Mucosa of gallbladder (tissue), 1 donor: ENCODE measurements at regions not wholly inside any gene's neighbourhood (a gene's known extent, or its start where the extent isn't known, plus 50 kb on each side); places are given as distances from the start of the nearest gene placed in this dataset.

Experiments
- DNase-seq: peaks from one replicate; pipeline ENCODE4 v3.0.0-alpha.2; 2020; ENCODE audit warnings: low spot score
- donor health status: DM: no; HTN: no; CAD: no.

DNA sequence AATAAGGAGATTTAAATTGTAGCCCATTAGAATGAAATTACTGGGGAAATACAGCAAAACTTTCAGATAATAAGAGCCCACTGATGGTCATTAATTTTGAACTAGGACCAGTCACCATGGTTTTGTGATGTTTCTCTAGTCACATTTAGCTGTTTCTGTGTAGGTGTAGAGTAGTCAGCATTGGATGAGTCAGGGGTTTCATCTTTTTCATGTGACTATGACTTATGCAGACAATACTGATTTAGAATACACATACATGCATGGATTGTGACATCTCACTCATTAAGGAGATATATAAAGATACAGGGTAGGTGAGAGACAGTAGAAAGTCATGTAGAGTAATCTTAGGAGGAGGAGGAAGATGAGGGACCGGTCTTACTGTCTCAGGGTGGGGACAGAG is 1192.7 kb downstream of the KCNT2 start:
- no peak for DNase-seq

DNA sequence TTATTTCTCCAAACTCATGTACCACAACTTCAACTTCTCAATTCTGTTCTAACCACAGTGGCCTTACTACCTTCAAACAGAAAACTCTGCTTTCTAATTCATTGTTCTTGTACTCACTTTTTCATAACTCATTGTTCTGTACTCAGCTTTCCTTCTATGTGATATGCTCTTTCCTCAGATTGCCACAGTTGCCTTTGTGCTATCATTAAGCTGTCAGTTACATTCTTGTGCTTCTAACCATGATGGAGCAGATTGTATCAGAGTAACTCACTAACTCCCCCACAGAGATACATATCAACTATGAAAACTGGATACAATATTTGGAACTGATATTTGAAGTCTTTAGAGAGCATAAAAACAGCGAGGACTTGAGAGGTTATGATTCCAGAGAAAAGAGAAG is 1213.7 kb downstream of the KCNT2 start:
- DNase-seq, result no peak

DNA sequence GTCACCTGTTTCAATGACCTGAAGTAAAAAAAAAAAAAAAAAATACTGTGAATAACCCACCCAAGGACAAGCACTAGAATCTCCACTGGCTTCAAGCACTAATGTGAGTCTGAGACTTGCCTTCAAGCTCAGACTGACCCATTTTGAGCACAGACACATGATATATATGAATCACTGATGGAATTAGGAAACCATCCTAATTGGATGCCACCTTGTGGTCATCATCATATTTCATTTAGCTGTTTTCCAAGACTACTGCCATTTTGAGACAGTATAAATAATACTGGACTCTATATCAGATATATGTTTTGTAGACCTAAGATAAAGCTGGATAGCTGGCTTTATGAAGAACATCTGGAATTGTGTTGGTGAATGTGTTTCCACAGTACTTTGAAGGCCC is 1232.0 kb downstream of the KCNT2 start:
- DNase-seq, result no peak

- no peak for DNase-seq
Observed at GRCh38 chr1:195373856-195374255, 1234.4 kb downstream of the KCNT2 start.

DNA sequence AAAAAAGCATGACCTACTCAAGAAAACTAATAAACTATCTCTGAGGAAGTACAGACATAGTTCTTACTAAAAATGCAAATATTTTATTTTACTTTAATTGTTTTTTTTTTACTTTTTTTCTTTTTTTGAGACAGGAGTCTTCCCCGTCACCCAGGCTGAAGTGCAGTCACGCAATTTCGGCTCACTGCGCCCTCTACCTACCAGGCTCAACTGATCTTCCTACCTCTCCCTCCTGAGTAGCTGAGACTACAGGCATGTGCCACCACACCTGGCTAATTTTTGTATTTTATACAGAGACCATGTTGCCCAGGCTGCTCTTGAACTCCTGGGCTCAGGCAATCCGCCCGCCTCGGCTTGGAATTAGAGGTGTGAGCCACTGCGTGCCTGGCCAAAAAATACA is 1263.1 kb downstream of the KCNT2 start:
- no peak for DNase-seq

- no peak for DNase-seq
Observed at GRCh38 chr1:195337646-195338045, 1270.6 kb downstream of the KCNT2 start.

GRCh38 chr1:195336812-195337211 is 1271.4 kb downstream of the KCNT2 start:
- no peak for DNase-seq

DNA sequence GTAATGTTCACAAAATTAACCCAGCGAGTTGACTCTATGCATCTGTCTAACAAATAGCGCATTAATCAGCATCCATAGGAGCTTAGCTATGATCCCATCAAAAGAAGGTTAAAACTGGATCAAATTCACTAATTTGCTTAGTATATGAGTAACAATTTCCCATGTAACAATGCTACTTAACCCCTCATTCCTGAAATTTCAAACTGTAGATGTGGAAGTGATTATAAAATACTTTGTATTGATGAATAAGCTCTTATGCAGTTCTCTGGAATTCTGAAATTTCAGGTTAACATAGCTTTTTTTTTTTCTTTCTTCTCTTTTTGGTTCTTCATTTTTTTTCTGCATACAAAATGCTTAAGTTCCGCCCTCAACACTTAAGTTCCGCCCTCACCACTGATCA is 1272.7 kb downstream of the KCNT2 start:
- DNase-seq, result no peak

DNA sequence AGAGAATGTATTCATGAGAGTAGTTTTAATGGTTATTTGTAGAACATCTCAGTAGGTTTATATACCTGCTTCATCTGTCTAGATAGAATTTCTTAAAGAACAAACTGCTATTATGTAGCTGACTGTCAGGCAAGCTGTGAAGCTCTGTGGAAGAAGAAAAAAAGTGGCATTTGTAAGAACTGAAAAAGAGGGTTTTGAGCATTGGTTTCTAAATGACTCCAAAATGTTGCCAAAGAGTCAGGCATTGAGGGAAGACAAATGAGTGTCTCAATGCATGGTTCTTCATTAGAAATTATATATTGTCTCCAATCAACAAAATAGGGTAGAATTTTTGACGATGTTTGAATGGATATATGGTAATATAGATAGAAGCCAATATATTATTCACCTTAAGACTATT is 1276.1 kb downstream of the KCNT2 start:
- DNase-seq, result no peak

- DNase-seq, result no peak
Observed at GRCh38 chr1:195328681-195329080, 1279.6 kb downstream of the KCNT2 start.

GRCh38 chr1:195328102-195328501 is 1280.1 kb downstream of the KCNT2 start:
- no peak for DNase-seq

- no peak for DNase-seq
Observed at GRCh38 chr1:195327361-195327760, 1280.9 kb downstream of the KCNT2 start.

GRCh38 chr1:195326325-195326724 is 1281.9 kb downstream of the KCNT2 start:
- DNase-seq, result no peak

GRCh38 chr1:195325181-195325580 is 1283.1 kb downstream of the KCNT2 start:
- DNase-seq, result no peak

GRCh38 chr1:195306281-195306680 is 1302.0 kb downstream of the KCNT2 start:
- DNase-seq, result no peak

GRCh38 chr1:195294911-195295310 is 1313.3 kb downstream of the KCNT2 start:
- no peak for DNase-seq

DNA sequence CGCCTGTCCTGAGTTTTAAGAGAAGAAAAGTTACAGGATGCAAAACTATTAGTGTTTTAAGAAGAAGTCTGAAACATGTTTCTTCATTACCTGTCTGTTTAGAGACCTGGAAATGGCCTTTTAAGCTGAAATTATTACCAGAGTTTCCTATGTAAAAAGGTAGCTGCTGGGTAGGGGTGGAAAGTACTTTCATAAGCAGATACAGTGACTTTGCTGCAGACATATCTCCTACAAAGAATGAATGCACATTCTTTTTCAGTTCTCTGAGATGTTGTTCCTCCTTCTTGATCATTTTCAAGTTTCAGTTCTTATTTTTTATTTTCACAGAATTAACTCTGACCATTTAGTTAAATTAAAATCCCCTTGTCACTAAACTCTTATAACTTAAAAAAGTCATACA is 1329.6 kb downstream of the KCNT2 start:
- DNase-seq, result no peak

- no peak for DNase-seq
Observed at GRCh38 chr1:195275710-195276109, 1332.5 kb downstream of the KCNT2 start.

GRCh38 chr1:195251900-195252299 is 1356.3 kb downstream of the KCNT2 start:
- no peak for DNase-seq

DNA sequence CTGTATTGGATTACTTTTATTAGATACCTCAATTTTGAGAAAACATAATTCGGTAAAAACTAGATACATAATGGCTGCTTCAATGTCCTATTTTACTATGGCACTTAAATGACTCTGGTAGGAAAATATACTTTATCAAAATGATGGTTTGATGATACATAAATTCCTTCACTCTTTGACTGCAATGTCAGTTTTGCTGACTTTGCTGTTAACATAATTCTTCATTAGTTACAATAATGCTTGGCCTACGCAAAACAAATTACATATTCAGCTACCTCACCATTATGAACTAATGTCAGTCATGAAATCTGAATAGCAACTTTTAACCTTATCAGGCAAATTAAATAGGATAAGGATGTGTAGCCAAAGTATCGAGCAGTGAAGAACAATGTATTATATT is 1364.7 kb downstream of the KCNT2 start:
- no peak for DNase-seq

DNA sequence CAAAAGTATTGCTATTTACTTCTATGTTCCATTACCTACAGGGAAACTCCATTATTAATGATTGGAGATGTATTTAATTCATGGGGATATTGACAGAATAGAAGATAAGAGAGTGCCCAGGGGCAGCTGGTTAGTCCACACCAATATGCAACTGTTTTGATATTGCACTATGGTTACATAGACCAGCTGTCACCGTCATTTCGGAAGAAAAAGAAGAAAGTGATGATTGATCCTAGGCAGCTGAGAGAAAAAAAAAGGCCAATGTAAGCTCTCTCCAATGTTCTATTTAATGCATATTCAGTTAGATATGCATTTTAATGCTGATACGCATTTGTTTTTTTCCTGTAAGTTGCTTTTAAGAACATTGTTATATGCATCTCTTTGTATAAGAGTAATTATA is 1367.2 kb downstream of the KCNT2 start:
- DNase-seq, result no peak

DNA sequence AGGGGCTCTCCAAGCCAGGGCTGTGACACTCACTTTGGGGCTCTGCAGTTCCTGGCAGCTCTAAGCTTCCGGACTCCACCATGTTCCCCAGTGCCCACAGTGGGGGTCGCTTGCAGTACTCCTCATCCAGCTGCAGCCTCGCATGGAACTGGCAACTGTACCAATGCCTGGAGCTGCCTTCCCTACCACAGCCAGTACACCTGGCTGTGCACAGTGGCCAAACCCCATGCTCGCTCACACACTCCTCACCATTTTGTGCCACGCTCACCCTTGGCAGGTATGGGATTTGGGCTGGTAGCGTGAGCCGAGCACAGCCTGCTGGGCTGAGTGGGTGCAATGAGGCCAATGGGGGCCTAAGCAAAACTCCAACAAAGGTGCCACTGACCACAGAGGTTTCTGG is 1369.9 kb downstream of the KCNT2 start:
- DNase-seq, result no peak

GRCh38 chr1:195236991-195237889 is 1371.0 kb downstream of the KCNT2 start:
- no peak for DNase-seq
